ENCODE measurements at regions not wholly inside any gene's neighbourhood (a gene's known extent, or its start where the extent isn't known, plus 50 kb on each side); places are given as distances from the start of the nearest gene placed in this dataset.

DNA sequence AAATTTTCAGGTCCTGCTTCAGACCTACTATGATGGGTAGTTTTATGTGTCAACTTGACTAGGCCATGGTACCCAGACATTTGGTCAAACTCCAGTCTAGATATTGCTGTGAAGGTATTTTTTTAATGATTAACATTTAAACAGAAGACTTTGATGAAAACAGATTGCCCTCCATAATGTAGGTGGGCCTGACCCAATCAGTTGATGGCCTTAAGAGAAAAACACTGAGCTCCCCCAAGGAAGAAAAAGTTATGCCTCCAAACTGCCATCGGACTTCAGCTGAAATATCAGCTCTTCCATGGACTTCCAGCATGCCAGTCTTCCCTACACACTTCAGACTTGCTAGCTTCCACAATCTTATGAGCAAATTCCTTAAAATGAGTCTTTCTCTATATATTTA is 67.3 kb upstream of the TYRP1 start:
- H3K36me3 ChIP-seq, result no peaks in the 10 kb centered on the region
- TF ChIP-seq POLR2A (IDR thresholded peaks at IDR 0.05), result no peak
- TF ChIP-seq, protein P1, sequence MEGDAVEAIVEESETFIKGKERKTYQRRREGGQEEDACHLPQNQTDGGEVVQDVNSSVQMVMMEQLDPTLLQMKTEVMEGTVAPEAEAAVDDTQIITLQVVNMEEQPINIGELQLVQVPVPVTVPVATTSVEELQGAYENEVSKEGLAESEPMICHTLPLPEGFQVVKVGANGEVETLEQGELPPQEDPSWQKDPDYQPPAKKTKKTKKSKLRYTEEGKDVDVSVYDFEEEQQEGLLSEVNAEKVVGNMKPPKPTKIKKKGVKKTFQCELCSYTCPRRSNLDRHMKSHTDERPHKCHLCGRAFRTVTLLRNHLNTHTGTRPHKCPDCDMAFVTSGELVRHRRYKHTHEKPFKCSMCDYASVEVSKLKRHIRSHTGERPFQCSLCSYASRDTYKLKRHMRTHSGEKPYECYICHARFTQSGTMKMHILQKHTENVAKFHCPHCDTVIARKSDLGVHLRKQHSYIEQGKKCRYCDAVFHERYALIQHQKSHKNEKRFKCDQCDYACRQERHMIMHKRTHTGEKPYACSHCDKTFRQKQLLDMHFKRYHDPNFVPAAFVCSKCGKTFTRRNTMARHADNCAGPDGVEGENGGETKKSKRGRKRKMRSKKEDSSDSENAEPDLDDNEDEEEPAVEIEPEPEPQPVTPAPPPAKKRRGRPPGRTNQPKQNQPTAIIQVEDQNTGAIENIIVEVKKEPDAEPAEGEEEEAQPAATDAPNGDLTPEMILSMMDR (IDR thresholded peaks at IDR 0.05), result no peak
- no peaks in the 10 kb centered on the region for H3K9me3 ChIP-seq
- no peak overlapping the region for H3K27ac ChIP-seq
- no peak overlapping the region for H3K4me3 ChIP-seq
- DNase-seq, result no peak
- no peaks in the 10 kb centered on the region for H3K4me1 ChIP-seq
- no peaks in the 10 kb centered on the region for H3K27me3 ChIP-seq

- no peak for DNase-seq
- no peaks in the 10 kb centered on the region for H3K36me3 ChIP-seq
- no peak overlapping the region for H3K4me3 ChIP-seq
- no peaks in the 10 kb centered on the region for H3K9me3 ChIP-seq
- H3K4me1 ChIP-seq, result no peaks in the 10 kb centered on the region
- TF ChIP-seq, protein P1 (IDR thresholded peaks at IDR 0.05), result no peak
- no peak for TF ChIP-seq POLR2A (IDR thresholded peaks at IDR 0.05)
- H3K27ac ChIP-seq, result no peak overlapping the region
- no peaks in the 10 kb centered on the region for H3K27me3 ChIP-seq
Measured at GRCh38 chr9:12627096-12627495, 66.1 kb upstream of the TYRP1 start.

- Histone ChIP-seq H3K4me1 (no peaks in the 10 kb centered on the region), H3K36me3 (no peaks in the 10 kb centered on the region), H3K27ac (no peak overlapping the region), H3K4me3 (no peak overlapping the region), H3K9me3 (no peaks in the 10 kb centered on the region), H3K27me3 (no peaks in the 10 kb centered on the region)
- TF ChIP-seq, protein P1 (IDR thresholded peaks at IDR 0.05), result no peak
- TF ChIP-seq POLR2A (IDR thresholded peaks at IDR 0.05), result no peak
- no peak for DNase-seq
Measured at GRCh38 chr9:12628546-12628945, 64.6 kb upstream of the TYRP1 start.

DNA sequence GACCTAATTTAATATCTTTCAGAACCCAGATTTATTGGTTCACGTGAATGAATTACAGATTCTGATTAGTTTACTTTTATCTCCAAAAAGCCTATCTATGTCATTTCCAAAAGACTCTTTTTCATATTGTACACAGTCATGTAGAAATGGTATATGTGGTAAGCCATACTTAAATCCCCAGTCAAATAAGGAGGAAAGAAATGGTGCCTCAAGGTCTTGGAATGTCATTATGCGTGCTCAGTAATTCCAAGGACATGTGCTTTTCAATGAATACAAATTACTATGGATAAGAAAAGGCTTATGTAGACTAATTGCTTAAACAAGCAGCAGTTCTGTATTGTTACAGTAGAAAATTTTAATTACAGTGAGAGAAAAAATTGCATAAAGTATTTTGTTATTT is 64.1 kb upstream of the TYRP1 start:
- TF ChIP-seq, protein P1 (IDR thresholded peaks at IDR 0.05), result no peak
- TF ChIP-seq POLR2A (IDR thresholded peaks at IDR 0.05), result no peak
- no peak for DNase-seq
- Histone ChIP-seq H3K27me3 (no peaks in the 10 kb centered on the region), H3K27ac (no peak overlapping the region), H3K9me3 (no peaks in the 10 kb centered on the region), H3K4me3 (no peak overlapping the region), H3K36me3 (no peaks in the 10 kb centered on the region), H3K4me1 (no peaks in the 10 kb centered on the region)

DNA sequence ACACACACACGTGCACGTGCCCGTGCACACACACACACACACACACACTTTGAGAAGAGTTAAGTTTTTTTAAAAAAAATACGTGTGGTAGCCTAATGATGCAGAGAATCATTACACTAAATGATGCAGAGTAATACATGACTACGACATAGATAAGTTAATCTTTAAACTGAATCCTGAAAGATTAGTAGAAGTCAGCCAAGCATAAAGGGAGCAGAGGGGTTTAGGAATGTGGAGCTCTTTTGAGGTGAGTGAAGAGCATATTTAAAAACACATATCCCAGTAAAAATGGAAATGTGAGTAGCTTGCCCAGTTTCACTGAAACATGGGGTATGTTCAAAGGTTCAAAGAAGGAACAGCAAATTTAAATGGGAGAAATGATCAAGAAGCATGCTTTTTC is 61.3 kb upstream of the TYRP1 start:
- Histone ChIP-seq H3K36me3 (no peaks in the 10 kb centered on the region), H3K4me3 (no peak overlapping the region), H3K9me3 (no peaks in the 10 kb centered on the region), H3K27ac (no peak overlapping the region), H3K27me3 (no peaks in the 10 kb centered on the region), H3K4me1 (no peaks in the 10 kb centered on the region)
- TF ChIP-seq POLR2A (IDR thresholded peaks at IDR 0.05), result no peak
- TF ChIP-seq, protein P1 (IDR thresholded peaks at IDR 0.05), result no peak
- no peak for DNase-seq
